ENCODE measurements at regions not wholly inside any gene's neighbourhood (a gene's known extent, or its start where the extent isn't known, plus 50 kb on each side); places are given as distances from the start of the nearest gene placed in this dataset.
"Not testable (repeated sequence)": the region's sequence is repeated elsewhere in the genome, so short reads cannot be mapped to it uniquely, and the experiment has no call there.

DNA sequence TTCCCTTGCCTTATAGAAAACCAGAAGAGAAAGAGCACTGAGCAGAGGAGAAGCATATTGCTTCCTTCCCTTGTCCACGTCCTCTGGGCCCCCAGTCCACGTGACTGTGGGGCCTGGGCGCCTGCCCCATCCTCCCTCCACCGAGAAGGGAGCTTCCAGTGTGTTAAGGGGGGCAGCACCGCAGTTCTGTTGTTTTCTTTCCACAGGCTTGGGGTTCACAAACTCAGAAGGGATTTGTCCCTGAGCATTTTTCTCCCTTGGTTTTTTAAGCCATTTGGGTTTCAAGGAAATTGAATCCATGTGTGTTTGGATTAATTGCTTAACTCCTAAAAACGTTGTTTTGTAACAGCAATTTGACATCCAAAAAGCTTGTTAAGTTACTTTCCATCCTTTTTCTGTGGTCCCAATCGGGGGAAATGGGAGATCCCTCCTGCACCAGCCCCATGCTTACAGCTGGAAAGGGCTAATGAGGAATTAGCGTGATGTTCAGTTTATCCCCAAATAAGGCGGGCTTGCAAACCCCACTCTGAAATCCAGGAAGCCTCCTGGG, 347.5 kb upstream of the TNRC6C start:
- no peak for DNase-seq

- no peak for DNase-seq
Measured at GRCh38 chr17:77611791-77612502, 346.6 kb upstream of the TNRC6C start.

- no peak for DNase-seq
Measured at GRCh38 chr17:77613218-77613617, 345.3 kb upstream of the TNRC6C start.

GRCh38 chr17:77613627-77614026, 344.9 kb upstream of the TNRC6C start:
- DNase-seq: no peak

GRCh38 chr17:77615703-77616253, 342.7 kb upstream of the TNRC6C start:
- DNase-seq: no peak

DNA sequence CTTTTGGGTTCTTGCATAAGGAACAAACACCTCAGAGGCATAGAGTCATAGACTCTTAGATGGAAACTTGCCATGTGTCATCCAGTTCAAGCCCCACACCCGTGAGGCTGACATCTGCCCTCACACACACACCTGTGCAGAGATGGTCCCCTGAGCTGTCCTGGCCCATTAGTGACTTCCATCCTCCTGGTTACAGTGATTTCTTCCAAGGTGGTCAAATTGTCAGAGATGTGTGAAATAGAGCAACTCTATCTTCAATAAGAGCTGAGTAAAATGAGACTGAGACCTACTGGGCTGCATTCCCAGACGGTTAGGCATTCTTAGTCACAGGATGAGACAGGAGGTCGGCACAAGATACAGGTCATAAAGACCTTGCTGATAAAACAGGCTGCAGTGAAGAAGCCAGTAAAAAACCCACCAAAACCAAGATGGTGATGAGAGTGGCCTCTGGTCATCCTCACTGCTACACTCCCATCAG, 342.2 kb upstream of the TNRC6C start:
- no peak for DNase-seq

DNA sequence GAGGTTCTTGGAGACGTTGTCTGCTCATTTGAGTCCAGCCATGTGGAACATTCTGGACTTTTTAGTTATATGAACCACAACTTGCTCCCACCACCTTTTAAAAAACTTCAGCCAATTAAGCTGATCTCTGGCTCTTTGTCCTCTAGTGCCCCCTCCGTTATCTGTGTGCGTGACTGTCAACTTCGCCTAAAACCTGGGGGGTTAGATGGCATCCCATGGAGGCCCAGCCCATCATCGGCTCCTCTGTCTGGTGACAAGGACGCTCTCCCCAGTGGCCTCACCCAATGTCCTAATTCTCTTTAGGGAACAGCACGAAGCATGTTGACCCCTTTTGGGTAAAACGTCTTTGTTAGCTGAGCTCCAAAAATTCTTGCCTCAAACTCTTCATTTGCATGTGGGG, 341.0 kb upstream of the TNRC6C start:
- DNase-seq: no peak

DNA sequence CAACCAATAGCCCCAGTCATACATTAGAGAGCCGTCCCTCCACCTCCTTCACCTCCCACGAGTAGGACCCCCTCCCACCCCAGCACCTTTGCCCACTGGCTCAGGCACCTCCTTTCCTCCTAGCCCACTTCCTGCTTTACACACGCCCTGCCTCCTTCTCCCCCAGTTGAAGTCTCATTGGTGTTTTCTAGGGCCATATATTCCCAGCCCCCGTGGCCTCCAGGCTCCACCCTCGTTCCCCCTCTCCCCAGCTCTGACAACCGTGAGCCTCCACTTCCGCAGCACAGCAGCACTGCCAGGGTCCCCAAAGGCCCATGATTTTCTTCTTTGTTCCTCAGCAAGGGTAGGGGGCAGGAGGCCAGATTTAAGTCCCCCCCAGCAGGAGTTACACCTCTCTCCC, 340.3 kb upstream of the TNRC6C start:
- no peak for DNase-seq

GRCh38 chr17:77618731-77619130, 339.8 kb upstream of the TNRC6C start:
- no peak for DNase-seq

DNA sequence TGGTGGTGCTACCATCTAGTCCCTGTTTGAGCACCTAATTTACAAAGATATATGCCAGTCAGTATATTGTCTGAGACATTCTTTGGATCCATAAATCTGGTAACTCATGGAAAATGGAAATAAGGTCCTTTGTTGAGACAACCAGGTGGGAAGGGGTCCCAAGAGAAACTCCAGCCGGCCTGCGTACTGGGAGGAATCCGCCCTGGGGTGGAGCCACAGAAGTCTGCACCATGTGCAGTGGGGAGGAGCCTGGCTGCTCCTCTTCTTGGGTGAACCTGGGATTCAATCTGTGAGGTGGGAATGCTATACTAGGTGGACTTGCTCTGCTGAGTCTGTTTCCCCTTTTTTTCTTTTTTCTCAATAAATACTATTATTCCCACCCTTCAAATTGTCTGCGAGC, 339.2 kb upstream of the TNRC6C start:
- DNase-seq: no peak

- no peak for DNase-seq
Measured at GRCh38 chr17:77619851-77620250, 338.7 kb upstream of the TNRC6C start.

- DNase-seq: no peak
Measured at GRCh38 chr17:77620282-77620681, 338.2 kb upstream of the TNRC6C start.

GRCh38 chr17:77622084-77622483, 336.4 kb upstream of the TNRC6C start:
- not testable (repeated sequence) for DNase-seq

- peak in 1 of 2 experiments; percentile 17 for DNase-seq
Measured at GRCh38 chr17:77622647-77623046, 335.9 kb upstream of the TNRC6C start.

GRCh38 chr17:77623321-77623720, 335.2 kb upstream of the TNRC6C start:
- DNase-seq: not testable (repeated sequence)

- no peak for DNase-seq
Measured at GRCh38 chr17:77628035-77628434, 330.5 kb upstream of the TNRC6C start.

- DNase-seq: not testable (repeated sequence)
Measured at GRCh38 chr17:77629284-77629683, 329.2 kb upstream of the TNRC6C start.

GRCh38 chr17:77631307-77631706, 327.2 kb upstream of the TNRC6C start:
- no peak for DNase-seq

GRCh38 chr17:77632619-77633018, 325.9 kb upstream of the TNRC6C start:
- DNase-seq: no peak

- DNase-seq: no peak
Measured at GRCh38 chr17:77634710-77635109, 323.8 kb upstream of the TNRC6C start.

- no peak for DNase-seq
Measured at GRCh38 chr17:77635176-77635575, 323.3 kb upstream of the TNRC6C start.

- not testable (repeated sequence) for DNase-seq
Measured at GRCh38 chr17:77635785-77636184, 322.7 kb upstream of the TNRC6C start.

DNA sequence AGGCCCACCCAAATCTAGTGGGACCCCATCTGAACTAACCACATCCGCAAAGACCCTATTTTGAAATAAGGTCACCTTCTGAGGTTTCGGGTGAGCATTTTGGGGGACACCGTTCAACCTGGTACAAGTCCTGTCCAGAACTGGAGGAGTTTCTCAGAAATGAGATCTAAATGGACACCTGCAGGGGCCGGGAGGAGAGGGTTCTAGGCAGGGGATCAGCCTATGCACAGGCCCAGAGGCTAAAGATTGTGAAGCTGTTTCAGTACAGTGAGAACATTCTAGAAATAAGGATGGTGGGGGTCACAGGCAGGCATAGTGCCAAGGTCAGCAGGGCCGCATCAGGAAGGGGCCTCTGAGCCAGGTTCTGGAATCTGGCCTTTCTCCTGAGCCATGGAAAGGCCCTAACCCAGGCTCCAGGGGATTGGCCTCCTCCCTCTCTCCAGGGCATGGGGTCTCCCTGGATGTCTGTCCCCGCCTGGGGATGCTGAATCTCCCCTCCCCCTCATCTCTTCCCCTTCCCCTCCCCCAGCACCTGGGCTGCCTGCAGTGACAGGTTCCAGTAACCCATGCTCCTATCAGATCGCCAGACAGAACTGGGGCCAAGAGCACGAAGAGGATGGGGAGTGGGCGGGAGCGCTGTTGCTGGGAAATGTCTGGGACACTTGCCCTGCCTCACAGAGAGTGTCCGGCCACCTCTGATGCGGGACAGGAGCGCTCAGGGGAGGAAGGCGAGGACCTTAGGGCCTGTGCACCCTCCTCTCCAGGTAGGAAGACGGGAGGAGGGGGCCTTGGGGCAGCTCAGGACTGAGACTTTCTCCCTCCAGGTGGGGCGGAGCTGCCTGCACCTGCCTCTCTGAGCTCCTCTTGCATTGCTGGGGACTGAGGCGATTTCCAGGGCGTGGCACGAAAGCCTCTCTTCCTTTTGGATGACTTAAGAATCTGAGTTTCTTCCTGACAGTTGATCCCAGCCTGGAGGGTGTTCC, 321.4 kb upstream of the TNRC6C start:
- no peak for DNase-seq
